Activated naive CD4-positive, alpha-beta T cell treated with anti-CD3 and anti-CD28 coated beads, Interleukin-2, amount 50 U/mL, for 72 hours (primary cell): ENCODE measurements at regions not wholly inside any gene's neighbourhood (a gene's known extent, or its start where the extent isn't known, plus 50 kb on each side); places are given as distances from the start of the nearest gene placed in this dataset.
A peak's percentile ranks its signal among the peaks of the same experiment; 100 is the strongest.

Experiments
- ATAC-seq, 2 donors: fragments of 150-1000 bp; cut with Tn5 transposase; 2 replicates each; pipeline ENCODE4 v1.10.0; 2021; ENCODE audit warnings: mild to moderate bottlenecking in 2 of 2, moderate library complexity in 2 of 2
- DNase-seq, 2 donors: peaks; one replicate each; pipeline ENCODE4 v3.0.0; 2021 to 2022; ENCODE audit warnings: low spot score in 2 of 2
- H3K27ac Mint-ChIP-seq, 2 donors: one replicate each; pipeline ENCODE4 v1.8.0; 2022; ENCODE audit warnings: mild to moderate bottlenecking in 2 of 2, mixed read lengths in 2 of 2
- H3K36me3 Mint-ChIP-seq, 2 donors: one replicate each; pipeline ENCODE4 v1.8.0; 2022; ENCODE audit warnings: mixed read lengths in 2 of 2
- H3K9me3 Mint-ChIP-seq, 2 donors: one replicate each; pipeline ENCODE4 v1.8.0; 2022; ENCODE audit warnings: mixed read lengths in 2 of 2

GRCh38 chr1:78275906-78276685, 214.7 kb upstream of the PTGFR start:
- ATAC-seq (no peak), DNase-seq (no peak)
- H3K36me3 Mint-ChIP-seq = no peaks in the 10 kb centered on the region
- peaks cover 0 to 5% of the 10 kb centered on the region in 2 donors for H3K9me3 Mint-ChIP-seq
- no peak overlapping the region for H3K27ac Mint-ChIP-seq

- DNase-seq = no peak
- H3K27ac Mint-ChIP-seq = no peak overlapping the region
- ATAC-seq = peak in 1 of 2 donors; percentile 52
- H3K9me3 Mint-ChIP-seq = peaks cover 0 to 5% of the 10 kb centered on the region in 2 donors
- no peaks in the 10 kb centered on the region for H3K36me3 Mint-ChIP-seq
These were observed 213.5 kb upstream of the PTGFR start for GRCh38 chr1:78277253-78277652.

- Mint-ChIP-seq H3K9me3 (peaks cover 0 to 5% of the 10 kb centered on the region in 2 donors), H3K27ac (no peak overlapping the region), H3K36me3 (no peaks in the 10 kb centered on the region)
- no peak for DNase-seq
- peak in 1 of 2 donors; percentile 37 for ATAC-seq
These were observed 211.7 kb upstream of the PTGFR start for GRCh38 chr1:78279051-78279450.

GRCh38 chr1:78280626-78281025, 210.1 kb upstream of the PTGFR start:
- ATAC-seq (no peak), DNase-seq (no peak)
- Mint-ChIP-seq H3K9me3 (peaks cover 0 to 5% of the 10 kb centered on the region in 2 donors), H3K27ac (no peak overlapping the region), H3K36me3 (no peaks in the 10 kb centered on the region)

- no peak for DNase-seq
- H3K36me3 Mint-ChIP-seq = no peaks in the 10 kb centered on the region
These were observed 209.2 kb upstream of the PTGFR start for GRCh38 chr1:78281580-78281979.

GRCh38 chr1:78283691-78284090, 207.1 kb upstream of the PTGFR start:
- no peak for DNase-seq
- H3K36me3 Mint-ChIP-seq = no peaks in the 10 kb centered on the region
- H3K27ac Mint-ChIP-seq = no peak overlapping the region
- no peaks in the 10 kb centered on the region for H3K9me3 Mint-ChIP-seq
- no peak for ATAC-seq

More at GRCh38 chr1:78281580-78281979, 209.2 kb upstream of the PTGFR start:
- no peak for ATAC-seq
- H3K9me3 Mint-ChIP-seq = peaks cover 0 to 5% of the 10 kb centered on the region in 2 donors
- H3K27ac Mint-ChIP-seq = no peak overlapping the region

- no peak for ATAC-seq
- H3K36me3 Mint-ChIP-seq = no peaks in the 10 kb centered on the region
- H3K27ac Mint-ChIP-seq = no peak overlapping the region
- no peaks in the 10 kb centered on the region for H3K9me3 Mint-ChIP-seq
- DNase-seq = no peak
These were observed 206.4 kb upstream of the PTGFR start for GRCh38 chr1:78284354-78284753.

- Mint-ChIP-seq H3K9me3 (no peaks in the 10 kb centered on the region), H3K36me3 (no peaks in the 10 kb centered on the region), H3K27ac (no peak overlapping the region)
- ATAC-seq = no peak
- DNase-seq = no peak
These were observed 204.1 kb upstream of the PTGFR start for GRCh38 chr1:78286686-78287085.

GRCh38 chr1:78289603-78290002, 201.2 kb upstream of the PTGFR start:
- no peak for DNase-seq
- Mint-ChIP-seq H3K36me3 (no peaks in the 10 kb centered on the region), H3K9me3 (no peaks in the 10 kb centered on the region), H3K27ac (no peak overlapping the region)
- no peak for ATAC-seq

GRCh38 chr1:78291418-78291817, 199.4 kb upstream of the PTGFR start:
- DNase-seq (no peak), ATAC-seq (no peak)
- Mint-ChIP-seq H3K27ac (no peak overlapping the region), H3K36me3 (no peaks in the 10 kb centered on the region), H3K9me3 (no peaks in the 10 kb centered on the region)

GRCh38 chr1:78291872-78292271, 198.9 kb upstream of the PTGFR start:
- Mint-ChIP-seq H3K9me3 (no peaks in the 10 kb centered on the region), H3K27ac (no peak overlapping the region), H3K36me3 (no peaks in the 10 kb centered on the region)
- DNase-seq (no peak), ATAC-seq (no peak)

GRCh38 chr1:78292361-78292760, 198.4 kb upstream of the PTGFR start:
- ATAC-seq = no peak
- no peak for DNase-seq
- no peaks in the 10 kb centered on the region for H3K9me3 Mint-ChIP-seq
- H3K27ac Mint-ChIP-seq = no peak overlapping the region
- no peaks in the 10 kb centered on the region for H3K36me3 Mint-ChIP-seq

GRCh38 chr1:78297836-78298235, 192.9 kb upstream of the PTGFR start:
- H3K9me3 Mint-ChIP-seq = peaks cover 0 to 4% of the 10 kb centered on the region in 2 donors
- no peaks in the 10 kb centered on the region for H3K36me3 Mint-ChIP-seq
- DNase-seq (no peak), ATAC-seq (no peak)
- no peak overlapping the region for H3K27ac Mint-ChIP-seq

GRCh38 chr1:78298349-78298748, 192.4 kb upstream of the PTGFR start:
- Mint-ChIP-seq H3K27ac (no peak overlapping the region), H3K9me3 (peaks cover 0 to 4% of the 10 kb centered on the region in 2 donors), H3K36me3 (no peaks in the 10 kb centered on the region)
- DNase-seq (no peak), ATAC-seq (no peak)

- no peak for DNase-seq
- Mint-ChIP-seq H3K36me3 (no peaks in the 10 kb centered on the region), H3K9me3 (peaks cover 0 to 4% of the 10 kb centered on the region in 2 donors), H3K27ac (no peak overlapping the region)
- no peak for ATAC-seq
These were observed 189.6 kb upstream of the PTGFR start for GRCh38 chr1:78301141-78301540.

GRCh38 chr1:78303620-78304019, 187.2 kb upstream of the PTGFR start:
- no peaks in the 10 kb centered on the region for H3K9me3 Mint-ChIP-seq
- ATAC-seq (no peak), DNase-seq (no peak)
- H3K36me3 Mint-ChIP-seq = no peaks in the 10 kb centered on the region
- H3K27ac Mint-ChIP-seq = no peak overlapping the region

- no peaks in the 10 kb centered on the region for H3K36me3 Mint-ChIP-seq
- no peak for DNase-seq
- H3K27ac Mint-ChIP-seq = no peak overlapping the region
- no peak for ATAC-seq
- H3K9me3 Mint-ChIP-seq = no peaks in the 10 kb centered on the region
These were observed 186.4 kb upstream of the PTGFR start for GRCh38 chr1:78304341-78304740.

GRCh38 chr1:78304761-78305160, 186.0 kb upstream of the PTGFR start:
- Mint-ChIP-seq H3K27ac (no peak overlapping the region), H3K9me3 (no peaks in the 10 kb centered on the region), H3K36me3 (no peaks in the 10 kb centered on the region)
- ATAC-seq (no peak), DNase-seq (no peak)
